ENCODE measurements at regions not wholly inside any gene's neighbourhood (a gene's known extent, or its start where the extent isn't known, plus 50 kb on each side); places are given as distances from the start of the nearest gene placed in this dataset.

DNA sequence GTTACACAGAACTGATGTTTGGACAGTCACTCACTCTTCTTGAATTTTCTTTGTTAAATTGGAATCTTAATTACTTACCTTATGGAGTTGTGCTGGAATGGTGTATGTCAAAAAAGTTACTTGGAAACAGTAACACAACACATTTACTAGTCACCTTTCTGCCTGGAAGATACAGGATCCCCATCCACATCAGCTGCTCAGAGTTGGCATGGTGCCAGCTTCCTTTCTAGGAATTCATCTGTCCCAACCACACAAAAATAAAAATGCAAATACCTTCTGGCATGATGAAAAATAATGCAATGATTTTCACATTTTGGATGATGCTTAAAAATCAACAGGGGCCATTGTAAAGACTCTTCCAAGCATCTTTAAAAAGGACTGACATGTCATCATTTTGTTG lies 341.5 kb downstream of the TMEM38B start:
- TF ChIP-seq CTCF (IDR thresholded peaks at IDR 0.05; ENCODE audit: poor library complexity) (no peak), EZH2 (IDR thresholded peaks at IDR 0.05; ENCODE audit: borderline replicate concordance) (no peak)

Measured in hepatocyte (in vitro differentiated cells).